GM21528 (cell line): ENCODE measurements at regions not wholly inside any gene's neighbourhood (a gene's known extent, or its start where the extent isn't known, plus 50 kb on each side); places are given as distances from the start of the nearest gene placed in this dataset.
"Not testable (repeated sequence)": the region's sequence is repeated elsewhere in the genome, so short reads cannot be mapped to it uniquely, and the experiment has no call there.

Source experiments
- ATAC-seq: cut with Tn5 transposase; IDR thresholded peaks from one replicate; pipeline ENCODE4 v1.9.1; 2021; ENCODE audit warnings: mild to moderate bottlenecking, moderate library complexity; ENCODE audit not compliant: unreplicated experiment, low FRiP score

DNA sequence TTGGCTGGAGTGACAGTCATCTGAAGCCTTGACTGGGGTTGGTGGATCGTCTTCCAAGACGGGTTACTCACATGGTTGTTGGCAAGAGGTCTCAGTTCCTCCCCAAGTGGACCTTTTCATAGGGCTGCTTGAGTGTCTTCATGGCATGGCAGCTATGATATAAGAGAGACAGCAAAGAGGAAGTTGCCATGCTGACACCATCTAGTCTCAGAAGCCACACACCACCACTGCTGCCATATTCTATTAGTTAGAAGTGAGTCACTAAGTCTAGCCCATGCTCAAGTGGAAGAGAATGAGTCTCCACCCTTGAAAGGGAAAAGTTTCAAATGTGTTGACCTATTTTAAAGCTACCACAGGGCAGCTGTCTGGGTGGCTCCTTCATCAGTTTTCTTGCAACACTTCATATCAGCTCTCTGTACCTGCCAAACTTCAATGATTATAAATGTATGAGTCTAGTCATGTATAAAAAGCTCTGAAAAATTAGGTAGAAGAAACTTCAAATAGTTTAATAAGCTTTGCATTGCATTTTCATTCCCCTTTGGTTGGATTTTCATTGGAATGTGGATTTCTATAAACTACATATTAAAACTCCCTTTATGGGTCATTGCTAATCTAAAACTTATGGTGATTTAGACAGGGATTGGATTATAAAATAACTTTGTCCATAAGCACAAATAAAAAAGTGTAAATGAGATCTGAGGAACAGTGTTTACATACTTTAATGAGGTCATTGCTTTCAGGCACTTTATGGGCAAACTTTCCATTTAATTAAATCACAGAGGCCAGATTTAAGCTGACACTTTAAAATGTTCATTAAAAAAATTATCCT lies 68.0 kb upstream of the ATXN3L start:
- ATAC-seq: no peak

DNA sequence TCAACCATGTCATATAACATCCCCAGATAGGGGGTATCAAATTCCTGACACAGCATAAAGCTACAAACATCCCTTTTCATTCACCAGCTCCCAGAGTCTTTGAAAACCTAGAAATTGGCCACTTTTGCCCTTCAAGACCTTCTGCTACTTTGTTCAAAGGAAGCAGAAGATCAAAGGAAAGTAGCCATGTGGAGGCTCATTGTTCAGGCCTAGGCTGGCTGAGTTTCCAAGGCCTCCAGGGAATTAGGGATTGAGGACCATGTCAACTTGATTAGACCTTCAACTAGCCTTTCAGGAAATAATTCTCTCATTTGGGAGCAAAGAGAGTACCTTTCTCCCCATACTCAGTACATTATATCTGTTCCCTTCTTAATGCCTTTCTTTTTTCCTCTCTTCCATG lies 66.8 kb upstream of the ATXN3L start:
- no peak for ATAC-seq

DNA sequence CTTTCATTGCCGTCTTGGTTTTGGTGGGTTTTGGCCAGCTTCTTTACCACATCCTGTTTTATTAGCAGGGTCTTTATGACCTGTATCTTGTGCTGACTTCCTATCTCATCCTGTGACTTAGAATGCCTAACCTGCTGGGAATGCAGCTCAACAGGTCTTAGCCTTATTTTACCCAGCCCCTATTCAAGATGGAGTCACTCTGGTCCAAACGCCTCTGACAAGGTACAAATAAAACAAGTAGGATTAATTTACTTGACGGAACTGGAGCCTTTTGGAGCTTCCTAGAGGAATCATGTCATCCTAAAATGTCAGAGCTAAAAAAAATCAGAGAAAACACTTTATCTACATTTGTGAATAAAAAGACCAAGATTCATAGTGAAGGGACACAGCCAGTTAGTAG lies 66.2 kb upstream of the ATXN3L start:
- ATAC-seq: no peak

DNA sequence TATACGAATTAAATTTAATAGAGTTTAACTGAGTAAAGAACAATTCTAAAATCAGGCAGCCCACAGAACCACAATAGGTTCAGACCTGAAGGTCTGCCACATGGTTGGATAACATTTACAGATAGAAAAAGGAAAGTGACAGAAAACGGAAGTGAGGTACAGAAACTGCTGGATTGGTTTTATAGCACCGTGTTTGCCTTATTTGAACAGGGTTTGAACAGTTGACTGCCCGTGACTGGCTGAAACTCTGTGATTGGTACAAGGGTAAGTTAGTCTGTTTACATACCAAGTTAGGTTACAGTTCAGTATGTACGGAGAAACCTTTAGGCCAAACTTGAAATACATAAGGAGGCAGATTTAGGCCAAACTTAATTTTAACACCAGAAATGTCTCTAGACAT lies 64.1 kb upstream of the ATXN3L start:
- no peak for ATAC-seq

DNA sequence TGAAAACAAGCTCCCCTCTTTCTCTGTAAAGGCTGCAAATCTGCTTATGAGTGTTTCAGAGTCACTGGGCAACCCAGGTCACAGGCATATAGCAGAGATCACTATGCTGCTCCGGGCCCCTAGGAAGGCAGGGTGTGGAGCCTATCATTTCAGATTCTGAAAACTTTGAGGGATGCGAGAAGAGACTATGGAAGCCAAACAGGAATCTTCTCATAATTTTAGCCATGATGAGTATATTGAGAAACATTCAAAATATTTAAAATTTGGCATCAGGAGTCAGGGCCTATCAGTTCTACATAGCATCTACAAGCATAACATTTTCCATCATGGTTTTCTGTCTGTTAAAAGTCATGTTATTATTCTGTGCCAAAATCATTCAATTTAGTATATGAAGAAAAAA lies 61.7 kb upstream of the ATXN3L start:
- ATAC-seq: no peak

DNA sequence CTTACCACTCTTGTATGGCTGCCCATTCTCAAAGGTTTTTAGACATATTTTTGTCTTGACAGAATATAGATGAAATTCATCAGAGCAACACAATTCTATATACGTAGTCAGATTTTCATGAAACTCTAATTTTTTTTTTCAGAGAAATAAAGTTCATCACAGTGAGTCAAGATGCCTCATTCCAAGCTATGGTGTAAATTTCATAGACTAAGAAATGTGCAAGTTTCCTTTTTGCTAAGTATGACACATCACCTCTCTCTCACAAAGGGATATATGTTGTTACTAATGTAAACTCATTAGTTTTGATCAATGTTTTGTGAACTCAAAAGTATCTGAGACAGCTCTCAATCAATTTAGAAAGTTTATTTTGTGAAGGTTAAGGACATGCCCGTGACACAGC lies 60.4 kb upstream of the ATXN3L start:
- no peak for ATAC-seq

DNA sequence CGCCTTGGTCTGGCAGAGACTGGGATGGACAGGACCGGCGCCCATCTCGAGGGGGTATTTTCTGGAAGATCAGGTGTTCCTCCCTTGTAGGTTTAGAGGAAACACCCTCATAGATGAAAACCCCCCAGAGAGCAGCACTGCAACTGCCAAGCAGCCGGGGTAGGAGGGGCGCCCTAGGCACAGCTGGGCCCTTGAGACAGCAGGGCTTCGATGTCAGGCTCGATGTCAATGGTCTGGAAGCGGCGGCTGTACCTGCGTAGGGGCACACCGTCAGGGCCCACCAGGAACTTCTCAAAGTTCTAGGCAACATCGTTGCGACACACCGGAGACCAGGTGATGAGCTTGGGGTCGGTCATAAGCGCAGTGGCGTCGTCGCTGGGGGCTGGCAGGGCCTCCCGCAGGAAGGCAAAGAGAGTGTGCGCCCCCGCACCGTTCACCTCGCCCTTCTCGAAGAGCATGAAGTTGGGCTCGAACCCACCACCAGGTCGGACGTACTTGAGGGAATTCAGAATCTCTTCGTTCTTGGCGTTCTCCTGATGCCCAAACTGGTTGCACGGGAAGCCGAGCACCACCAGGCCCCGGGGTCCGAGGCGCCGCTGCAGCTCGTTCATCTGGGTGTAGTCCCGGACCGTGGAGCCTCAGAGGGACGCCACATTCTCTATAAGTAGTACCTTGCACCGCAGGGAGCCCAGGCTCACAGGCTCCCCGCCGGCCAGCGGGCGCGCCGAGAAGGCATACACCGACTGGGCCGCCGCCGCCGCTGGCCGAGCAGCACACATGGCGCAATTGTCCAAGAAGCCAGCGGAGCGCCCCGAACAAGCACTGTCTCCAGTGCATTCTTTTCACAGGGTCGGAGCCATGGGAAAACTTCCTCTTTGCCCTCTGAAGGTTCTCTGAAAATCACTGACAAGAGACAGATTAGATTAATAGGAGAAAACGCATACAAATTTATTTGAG lies 59.0 kb upstream of the ATXN3L start:
- ATAC-seq: not testable (repeated sequence)

DNA sequence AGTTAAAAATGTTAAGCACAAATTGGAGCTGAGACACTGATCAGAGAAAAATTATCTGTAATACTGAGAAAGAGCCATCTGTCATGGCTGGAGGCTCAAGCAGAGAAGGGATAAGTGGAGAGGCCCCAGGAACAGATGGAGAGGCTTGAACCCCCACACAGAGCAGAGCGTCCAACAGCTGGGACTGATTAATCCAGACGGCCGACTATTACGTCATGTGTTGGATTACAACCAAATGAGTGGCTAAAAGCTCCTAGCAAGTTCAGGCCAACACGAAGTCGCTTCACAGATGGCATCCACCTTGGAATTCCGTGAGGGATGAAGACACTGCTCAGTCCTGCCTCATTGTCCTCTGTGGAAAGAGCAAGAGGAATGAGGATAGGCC lies 57.7 kb upstream of the ATXN3L start:
- ATAC-seq: no peak

DNA sequence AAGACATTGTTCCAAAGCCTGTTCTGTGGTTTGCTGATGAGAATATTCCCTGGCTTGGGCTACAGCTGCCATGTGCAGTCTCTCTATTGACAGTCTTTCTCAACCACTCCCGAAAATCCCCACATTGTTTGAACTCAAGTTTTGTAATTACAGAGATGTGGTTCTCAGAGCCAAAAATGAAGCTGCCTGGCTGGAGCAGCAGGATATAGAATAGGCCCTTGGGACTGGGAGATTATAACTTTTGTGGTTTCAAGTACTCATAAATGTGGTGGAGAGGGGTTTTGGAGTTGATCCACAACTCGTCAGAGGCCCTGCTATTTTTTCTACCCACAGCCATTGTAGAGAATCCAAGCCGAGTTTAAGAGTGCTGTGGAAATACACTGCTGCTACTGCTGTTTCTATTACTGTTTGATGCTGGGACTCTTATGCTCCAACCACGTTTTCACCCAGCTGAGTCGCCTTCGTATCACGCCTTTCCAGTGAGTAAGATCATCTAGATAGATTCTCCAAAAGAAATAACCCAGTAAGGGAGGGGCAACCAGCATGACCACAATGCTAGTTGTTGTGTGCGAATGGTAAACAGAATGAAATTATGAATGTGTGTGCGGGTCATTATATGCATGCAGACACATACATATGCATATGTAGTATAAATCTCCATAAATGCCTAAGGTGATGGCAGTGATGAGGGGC lies 57.1 kb upstream of the ATXN3L start:
- ATAC-seq: no peak

DNA sequence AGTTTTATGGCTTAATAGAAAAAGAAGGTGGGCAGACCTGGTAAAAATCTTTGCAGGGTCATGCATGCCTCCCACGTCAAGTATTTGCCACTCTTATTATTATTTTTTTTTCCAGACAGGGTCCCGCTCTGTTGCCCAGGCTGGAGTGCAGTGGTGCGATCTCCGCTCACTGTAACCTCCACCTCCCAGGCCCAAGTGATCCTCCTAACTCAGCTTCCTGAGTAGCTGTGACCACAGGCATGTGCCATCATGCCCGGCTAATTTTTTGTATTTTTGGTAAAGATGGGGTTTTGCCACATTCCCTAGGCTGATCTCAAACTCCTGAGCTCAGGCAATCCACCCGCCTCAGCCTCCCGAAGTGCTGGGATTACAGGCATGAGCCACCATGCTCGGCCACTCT lies 55.7 kb upstream of the ATXN3L start:
- not testable (repeated sequence) for ATAC-seq

DNA sequence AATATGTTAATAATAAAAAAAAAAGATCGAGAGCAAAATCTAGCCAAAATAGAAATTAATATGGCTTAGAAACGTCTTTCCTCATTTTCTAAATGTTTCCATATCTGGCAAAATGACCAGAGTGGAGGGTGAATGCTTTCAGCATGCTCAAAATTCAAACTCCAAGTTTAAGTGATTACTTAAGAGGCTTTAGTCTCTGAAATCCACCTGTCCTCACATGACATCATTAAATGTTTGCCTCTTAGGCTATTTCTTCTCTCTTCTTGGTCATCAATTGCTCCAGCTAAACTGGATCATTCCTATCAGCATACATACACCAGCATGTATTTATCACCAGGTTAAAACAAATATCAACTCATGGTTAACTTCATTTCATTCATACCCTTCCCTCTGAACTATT lies 54.5 kb upstream of the ATXN3L start:
- no peak for ATAC-seq

DNA sequence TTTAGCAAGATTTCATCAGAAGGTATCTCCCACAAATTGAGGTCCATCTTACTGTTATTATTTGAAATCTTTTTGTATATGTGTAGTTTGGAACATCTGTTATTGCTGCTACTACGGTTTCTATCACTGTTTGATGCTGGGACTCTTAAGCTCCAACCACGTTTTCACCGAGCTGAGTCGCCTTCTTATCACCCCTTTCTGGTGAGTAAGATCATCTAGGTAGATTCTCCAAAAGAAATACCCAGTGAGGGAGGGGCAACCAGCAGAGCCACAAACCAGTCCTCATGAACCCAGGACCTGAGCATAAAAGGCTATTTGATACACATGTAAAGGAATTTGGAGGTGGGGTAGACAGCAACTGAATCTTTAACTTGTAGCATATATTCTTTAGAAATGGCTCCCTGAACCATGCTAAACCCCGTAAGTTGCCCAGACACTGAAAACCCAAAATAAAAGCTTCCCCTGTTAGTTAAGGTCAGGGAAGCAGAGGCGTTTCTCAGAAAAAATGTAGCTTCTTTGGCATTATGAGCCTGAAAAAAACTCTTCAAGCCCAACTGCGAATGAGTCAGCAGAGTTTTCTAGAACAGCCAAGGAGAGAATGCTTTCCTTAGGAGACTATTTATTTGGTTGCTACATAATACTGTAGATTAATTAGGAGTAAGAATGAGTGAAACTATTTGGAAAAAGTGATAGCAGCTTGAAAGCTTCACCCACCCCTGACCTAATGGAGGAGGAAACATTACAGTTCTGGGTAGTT lies 53.8 kb upstream of the ATXN3L start:
- ATAC-seq: no peak

DNA sequence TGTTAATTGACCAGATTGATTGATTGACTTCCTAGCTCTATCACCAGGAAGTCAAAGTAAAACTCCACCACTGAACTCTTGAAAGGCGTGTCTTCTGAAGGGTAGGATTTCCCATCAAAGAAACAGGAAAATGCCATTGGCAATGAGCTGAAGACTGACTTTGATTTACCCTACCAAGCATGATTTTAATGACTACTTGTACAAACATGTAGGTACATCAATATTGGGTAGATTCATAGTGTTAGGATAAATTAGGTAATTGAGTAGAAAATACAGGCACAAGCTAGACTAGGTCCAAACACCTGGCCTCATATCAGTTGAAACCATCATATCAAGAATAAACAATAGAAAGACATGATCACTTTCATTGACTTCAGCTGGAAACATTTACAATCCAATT lies 53.2 kb upstream of the ATXN3L start:
- no peak for ATAC-seq

DNA sequence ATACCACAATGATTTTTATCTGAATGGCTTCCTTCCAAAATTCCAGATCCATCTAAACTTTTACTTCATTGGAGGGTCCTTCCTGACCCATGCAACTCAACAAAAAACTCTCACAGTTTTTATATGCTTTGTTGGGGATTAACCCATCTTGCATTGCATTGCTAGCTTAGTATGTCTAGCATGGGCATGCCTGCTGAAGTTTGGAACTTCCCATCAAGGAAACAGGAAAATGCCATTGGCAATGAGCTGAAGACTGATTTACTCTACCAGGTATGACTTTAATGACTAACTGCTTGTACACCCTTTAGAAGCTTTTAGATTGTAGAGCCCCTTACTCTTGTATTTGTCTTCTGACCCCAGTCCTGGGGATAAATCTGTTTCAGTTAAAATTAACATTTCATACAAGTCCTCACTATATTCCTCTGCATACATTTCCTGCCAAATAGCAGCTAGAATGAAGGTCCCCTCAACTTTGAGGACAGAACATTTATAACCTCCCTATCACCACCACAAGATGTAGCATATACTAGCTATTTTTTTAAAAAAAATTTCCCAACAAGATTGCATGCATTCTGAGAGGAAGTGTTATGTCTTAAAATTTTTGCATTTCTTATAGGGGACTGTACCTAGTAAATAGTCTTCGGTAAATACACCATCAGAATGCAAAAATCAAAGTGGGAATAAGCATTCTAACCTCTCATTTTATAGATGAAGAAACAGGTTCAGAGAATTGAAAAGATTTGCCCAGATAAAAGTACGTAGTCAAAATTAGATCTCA lies 52.5 kb upstream of the ATXN3L start:
- ATAC-seq: no peak

DNA sequence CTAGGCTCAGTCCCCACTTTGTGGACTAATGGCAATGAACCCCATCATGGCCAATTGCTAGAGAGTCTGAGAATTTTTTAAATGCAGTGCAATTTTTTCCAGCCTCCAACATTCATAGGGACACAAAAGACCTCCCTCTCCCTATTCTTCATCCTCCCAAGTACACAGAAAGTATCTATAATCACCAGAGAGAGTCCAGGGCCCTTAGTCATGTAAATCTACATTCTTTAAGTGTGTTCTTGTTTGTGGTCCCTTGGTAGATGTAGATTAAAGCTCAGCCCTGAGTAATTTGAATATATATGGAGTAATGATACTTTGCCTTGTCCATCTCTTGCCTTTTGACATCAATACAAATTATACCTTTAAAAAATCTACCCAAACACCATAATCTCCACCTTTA lies 51.3 kb upstream of the ATXN3L start:
- ATAC-seq: no peak

DNA sequence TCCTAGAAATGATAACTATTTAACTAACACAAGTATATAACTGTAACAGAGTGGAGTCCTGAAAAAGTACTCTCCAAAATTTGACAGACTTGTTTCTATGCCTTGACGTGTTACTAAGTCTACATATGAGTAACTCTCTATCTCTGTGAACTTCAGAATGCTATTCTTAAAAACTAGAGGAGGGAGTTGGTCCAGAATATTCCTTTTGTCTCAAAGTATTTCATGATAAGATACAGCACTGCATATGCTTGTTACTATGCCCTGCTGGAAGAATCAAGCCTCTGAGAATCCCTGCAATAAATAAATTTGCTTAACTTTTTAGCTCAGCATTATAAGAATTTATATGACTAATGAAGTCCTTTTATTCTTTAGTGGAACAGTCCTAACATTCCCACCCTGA lies 50.9 kb upstream of the ATXN3L start:
- ATAC-seq: no peak
